Esophagus muscularis mucosa (tissue), 4 donors: ENCODE measurements at regions not wholly inside any gene's neighbourhood (a gene's known extent, or its start where the extent isn't known, plus 50 kb on each side); places are given as distances from the start of the nearest gene placed in this dataset.

ENCODE experiments used
- DNase-seq: peaks from one replicate; pipeline ENCODE4 v3.0.0-alpha.2; 2017; ENCODE audit errors: extremely low spot score
- H3K27ac ChIP-seq, 4 donors: fragments of 200-600 bp; sonication (generic); replicated peaks in 1 of 4; 1 replicate in 3 of 4; 2 replicates in 1 of 4; pipeline ENCODE4 v1.5.1; 2016 to 2019; ENCODE audit warnings: mild to moderate bottlenecking in 1 of 4
- H3K27me3 ChIP-seq, 4 donors: fragments of 200-600 bp; sonication (generic); one replicate each; pipeline versions ENCODE4 v1.5.1 to v1.6.0; 2016 to 2019
- H3K36me3 ChIP-seq, 4 donors: fragments of 200-600 bp; sonication (generic); one replicate each; pipeline ENCODE4 v1.5.1; 2016 to 2019
- H3K4me1 ChIP-seq, 4 donors: fragments of 200-600 bp; sonication (generic); one replicate each; pipeline ENCODE4 v1.5.1; 2016 to 2019
- H3K4me3 ChIP-seq, 4 donors: fragments of 200-600 bp; sonication (generic); 1 replicate in 2 of 4; 2 replicates in 2 of 4; pipeline ENCODE4 v1.5.1; 2016 to 2019; ENCODE audit warnings: mild to moderate bottlenecking in 4 of 4, moderate library complexity in 1 of 4
- H3K9me3 ChIP-seq, 4 donors: fragments of 200-600 bp; sonication (generic); 1 replicate in 3 of 4; 2 replicates in 1 of 4; pipeline ENCODE4 v1.5.1; 2016 to 2019
- EP300 ChIP-seq: sonication (generic); formaldehyde crosslinking; IDR thresholded peaks from one replicate; pipeline ENCODE4 v1.6.1; 2017; ENCODE audit warnings: antibody characterized with exemption
- POLR2A ChIP-seq: fragments of 450-650 bp; IDR thresholded peaks from one replicate; pipeline ENCODE4 v1.6.1; 2017; ENCODE audit warnings: antibody characterized with exemption, moderate library complexity, mild to moderate bottlenecking, low read depth
- POLR2AphosphoS5 ChIP-seq, 2 donors: sonication (generic); formaldehyde crosslinking; IDR thresholded peaks; one replicate each; pipeline ENCODE4 v1.6.1; 2017; ENCODE audit warnings: antibody characterized with exemption in 2 of 2
- WGBS: methylation state at CpG from one replicate; pipeline ENCODE4 v1.1.5; 2018; 5-methylcytosine and 5-hydroxymethylcytosine counted together
- intact Hi-C: fragments of 100-400 bp; cut with DNase I; formaldehyde crosslinking; loops from one replicate; pipeline ENCODE4 v1.15.1; 2023
- TF ChIP-seq, protein P1 (sequence below), 3 experiments: fragments of 200-600 bp in 2 of 3; fragments of 450-650 bp in 1 of 3; sonication (generic) in 2 of 3; IDR thresholded peaks; one replicate each; pipeline ENCODE4 v1.5.1; 2017 to 2019; ENCODE audit warnings: antibody characterized with exemption in 3 of 3, mild to moderate bottlenecking in 2 of 3, moderate library complexity in 1 of 3

DNA sequence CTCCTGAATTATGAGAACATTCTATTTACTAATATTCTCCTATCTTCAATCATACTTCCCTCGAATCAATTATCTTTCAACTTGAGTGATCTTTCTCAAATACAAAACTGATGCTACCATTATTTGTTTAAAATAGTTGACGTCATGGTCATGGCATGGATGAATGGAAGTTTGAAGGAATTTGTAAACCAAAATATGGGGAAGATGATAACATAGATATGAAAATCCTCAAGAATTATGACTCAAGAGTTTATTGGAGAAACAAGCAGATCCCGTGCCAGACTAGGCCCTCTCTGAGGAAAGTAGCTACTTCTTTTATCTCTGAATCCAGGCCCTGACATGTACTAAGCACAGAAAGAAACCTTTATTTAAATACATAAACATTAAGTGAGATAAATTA, 270.4 kb upstream of the MC4R start:
- Histone ChIP-seq H3K9me3 (no peaks in the 10 kb centered on the region), H3K27ac (no peak overlapping the region), H3K36me3 (no peaks in the 10 kb centered on the region), H3K4me1 (no peaks in the 10 kb centered on the region), H3K27me3 (no peaks in the 10 kb centered on the region), H3K4me3 (no peak overlapping the region)
- intact Hi-C loops: no loop called here
- 72% methylated on average over 3 of the region's 3 CpGs for WGBS
- no peak for DNase-seq
- TF ChIP-seq, protein P1, sequence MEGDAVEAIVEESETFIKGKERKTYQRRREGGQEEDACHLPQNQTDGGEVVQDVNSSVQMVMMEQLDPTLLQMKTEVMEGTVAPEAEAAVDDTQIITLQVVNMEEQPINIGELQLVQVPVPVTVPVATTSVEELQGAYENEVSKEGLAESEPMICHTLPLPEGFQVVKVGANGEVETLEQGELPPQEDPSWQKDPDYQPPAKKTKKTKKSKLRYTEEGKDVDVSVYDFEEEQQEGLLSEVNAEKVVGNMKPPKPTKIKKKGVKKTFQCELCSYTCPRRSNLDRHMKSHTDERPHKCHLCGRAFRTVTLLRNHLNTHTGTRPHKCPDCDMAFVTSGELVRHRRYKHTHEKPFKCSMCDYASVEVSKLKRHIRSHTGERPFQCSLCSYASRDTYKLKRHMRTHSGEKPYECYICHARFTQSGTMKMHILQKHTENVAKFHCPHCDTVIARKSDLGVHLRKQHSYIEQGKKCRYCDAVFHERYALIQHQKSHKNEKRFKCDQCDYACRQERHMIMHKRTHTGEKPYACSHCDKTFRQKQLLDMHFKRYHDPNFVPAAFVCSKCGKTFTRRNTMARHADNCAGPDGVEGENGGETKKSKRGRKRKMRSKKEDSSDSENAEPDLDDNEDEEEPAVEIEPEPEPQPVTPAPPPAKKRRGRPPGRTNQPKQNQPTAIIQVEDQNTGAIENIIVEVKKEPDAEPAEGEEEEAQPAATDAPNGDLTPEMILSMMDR (IDR thresholded peaks at IDR 0.05): no peak
- TF ChIP-seq EP300 (no peak), POLR2A (no peak), POLR2AphosphoS5 (IDR thresholded peaks at IDR 0.05) (no peak)

DNA sequence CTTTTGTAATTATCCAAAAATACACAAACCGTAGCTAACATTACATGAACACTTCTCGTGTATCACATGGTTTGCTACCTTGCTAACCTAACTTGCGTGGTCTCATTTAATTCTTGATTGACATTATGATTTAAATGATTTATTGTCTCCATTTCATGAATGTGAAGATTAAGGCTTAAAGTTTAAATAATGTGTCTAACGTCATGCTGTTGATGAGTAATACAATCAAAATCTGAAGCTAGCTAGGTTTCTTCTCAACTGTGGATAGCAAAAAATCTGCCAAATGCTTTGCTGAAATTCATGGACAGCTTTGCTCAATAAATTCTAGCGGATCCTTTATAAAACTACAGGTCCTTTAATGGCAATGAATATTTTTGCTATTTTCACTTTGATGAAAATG, 274.1 kb upstream of the MC4R start:
- WGBS: 68% methylated on average over 5 of the region's 5 CpGs

DNA sequence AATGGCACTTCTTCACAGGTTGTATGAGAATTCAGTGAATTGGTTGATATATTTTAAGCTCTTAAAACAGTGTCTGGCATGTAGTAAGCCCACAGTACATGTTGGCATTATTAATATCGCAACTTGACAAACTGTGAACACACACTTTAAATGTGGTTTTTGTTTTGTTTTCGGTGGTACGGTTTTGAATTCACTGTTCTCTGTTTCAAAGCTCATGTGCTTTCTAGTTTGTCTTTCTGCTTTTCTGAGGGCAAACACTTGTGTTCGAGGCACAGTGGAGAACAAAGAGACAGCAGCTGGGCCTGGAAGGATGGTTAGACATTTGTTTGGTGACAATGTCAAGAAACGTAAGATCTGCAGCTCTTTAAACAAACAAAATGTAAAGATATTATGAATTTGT, 276.5 kb upstream of the MC4R start:
- Histone ChIP-seq H3K27me3 (no peaks in the 10 kb centered on the region), H3K4me3 (no peak overlapping the region), H3K27ac (no peak overlapping the region), H3K4me1 (no peaks in the 10 kb centered on the region), H3K36me3 (no peaks in the 10 kb centered on the region), H3K9me3 (no peaks in the 10 kb centered on the region)
- DNase-seq: no peak
- no peak for TF ChIP-seq POLR2A
- TF ChIP-seq, protein P1 (IDR thresholded peaks at IDR 0.05): no peak
- TF ChIP-seq POLR2AphosphoS5 (IDR thresholded peaks at IDR 0.05): no peak
- no peak for TF ChIP-seq EP300
- intact Hi-C loops: no loop called here
- 41% methylated on average over 5 of the region's 5 CpGs for WGBS

More for the DNA sequence above, 274.1 kb upstream of the MC4R start:
- DNase-seq: no peak
- H3K36me3 ChIP-seq: no peaks in the 10 kb centered on the region
- no peak overlapping the region for H3K4me3 ChIP-seq
- H3K9me3 ChIP-seq: no peaks in the 10 kb centered on the region
- intact Hi-C loops: no loop called here
- no peaks in the 10 kb centered on the region for H3K27me3 ChIP-seq
- no peak for TF ChIP-seq POLR2A
- TF ChIP-seq EP300: no peak
- no peak for TF ChIP-seq POLR2AphosphoS5 (IDR thresholded peaks at IDR 0.05)
- TF ChIP-seq, protein P1 (IDR thresholded peaks at IDR 0.05): no peak
- H3K4me1 ChIP-seq: no peaks in the 10 kb centered on the region
- no peak overlapping the region for H3K27ac ChIP-seq

DNA sequence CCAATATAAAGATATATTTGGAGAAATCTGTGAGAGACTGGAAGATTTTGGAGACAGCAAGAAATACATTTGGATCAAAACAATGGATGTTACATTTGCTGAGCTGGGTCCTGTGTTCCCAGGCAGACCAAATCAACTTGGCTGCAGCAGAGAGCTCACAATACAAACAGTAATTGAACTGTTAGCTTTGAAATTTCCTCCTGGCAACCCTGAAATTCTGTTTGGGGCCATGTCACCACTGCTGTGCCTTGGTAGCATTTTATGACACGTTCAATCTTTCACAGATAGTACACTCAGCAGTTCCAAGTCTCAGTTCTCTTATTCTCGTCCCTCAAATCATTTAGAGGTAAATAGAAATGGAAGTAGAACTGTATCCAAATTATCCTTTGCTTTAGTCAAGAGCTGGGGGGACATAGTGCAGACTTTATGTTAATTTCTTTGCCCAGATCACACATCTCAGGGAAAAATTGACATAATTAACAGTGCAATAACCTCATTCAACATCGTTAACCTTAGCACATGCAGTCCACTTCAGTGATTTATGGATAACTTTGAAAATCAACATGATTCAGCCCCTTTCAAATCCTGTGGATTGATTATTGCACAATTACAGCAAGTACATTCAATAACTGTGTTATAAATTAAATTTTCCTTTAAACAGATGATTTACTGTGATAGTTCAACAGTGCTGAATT, 277.4 kb upstream of the MC4R start:
- Histone ChIP-seq H3K9me3 (no peaks in the 10 kb centered on the region), H3K27ac (no peak overlapping the region), H3K4me3 (no peak overlapping the region), H3K36me3 (no peaks in the 10 kb centered on the region), H3K27me3 (no peaks in the 10 kb centered on the region), H3K4me1 (no peaks in the 10 kb centered on the region)
- intact Hi-C loops: no loop called here
- DNase-seq: no peak
- TF ChIP-seq, protein P1 (IDR thresholded peaks at IDR 0.05): no peak
- TF ChIP-seq EP300: no peak
- TF ChIP-seq POLR2AphosphoS5 (IDR thresholded peaks at IDR 0.05): no peak
- no peak for TF ChIP-seq POLR2A
- 42% methylated on average over 3 of the region's 3 CpGs for WGBS

DNA sequence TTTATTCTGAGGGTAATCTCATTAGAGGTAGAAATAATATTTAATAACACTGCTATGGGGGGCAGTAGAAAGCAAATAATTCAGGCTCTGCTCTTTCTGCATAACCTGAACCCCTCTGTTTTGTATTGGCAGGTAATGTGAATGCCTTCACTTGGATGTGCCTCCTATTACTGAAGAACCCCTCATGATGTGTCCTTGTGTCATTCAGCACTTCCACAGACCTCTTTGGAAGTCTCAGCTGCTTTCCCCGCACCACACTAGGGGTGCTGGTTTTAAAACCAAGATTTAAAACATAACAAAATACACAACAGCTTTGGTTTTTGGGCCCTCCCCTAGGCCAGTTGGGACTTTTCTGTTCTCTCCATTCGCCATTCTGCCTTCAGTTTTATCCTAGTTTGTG, 281.7 kb upstream of the MC4R start:
- Histone ChIP-seq H3K36me3 (no peaks in the 10 kb centered on the region), H3K4me3 (no peak overlapping the region), H3K4me1 (no peaks in the 10 kb centered on the region), H3K9me3 (no peaks in the 10 kb centered on the region), H3K27ac (no peak overlapping the region), H3K27me3 (no peaks in the 10 kb centered on the region)
- no peak for DNase-seq
- WGBS: 83% methylated on average over 2 of the region's 2 CpGs
- no peak for TF ChIP-seq EP300
- TF ChIP-seq POLR2A: no peak
- no peak for TF ChIP-seq POLR2AphosphoS5 (IDR thresholded peaks at IDR 0.05)
- TF ChIP-seq, protein P1 (IDR thresholded peaks at IDR 0.05): no peak
- intact Hi-C loops: no loop called here
